Lower leg skin (tissue), 4 donors: ENCODE measurements at regions not wholly inside any gene's neighbourhood (a gene's known extent, or its start where the extent isn't known, plus 50 kb on each side); places are given as distances from the start of the nearest gene placed in this dataset.
"Not testable (repeated sequence)": the region's sequence is repeated elsewhere in the genome, so short reads cannot be mapped to it uniquely, and the experiment has no call there.

Source experiments
- DNase-seq, 2 donors: peaks; one replicate each; pipeline ENCODE4 v3.0.0-alpha.2; 2019; ENCODE audit warnings: low spot score in 2 of 2
- H3K4me3 ChIP-seq: fragments of 200-600 bp; sonication (generic); 2 replicates; pipeline ENCODE4 v1.5.1; 2017; ENCODE audit warnings: mild to moderate bottlenecking, low read depth; ENCODE audit not compliant: poor library complexity, severe bottlenecking
- CTCF ChIP-seq, 3 donors: fragments of 450-650 bp; IDR thresholded peaks; one replicate each; pipeline ENCODE4 v1.5.1; 2016; ENCODE audit warnings: antibody characterized with exemption in 3 of 3, mild to moderate bottlenecking in 3 of 3, moderate library complexity in 2 of 3
- POLR2A ChIP-seq, 2 donors: fragments of 450-650 bp; IDR thresholded peaks; one replicate each; pipeline ENCODE4 v1.6.1; 2016 to 2017; ENCODE audit warnings: antibody characterized with exemption in 2 of 2, mild to moderate bottlenecking in 1 of 2, moderate library complexity in 1 of 2
- WGBS, 2 donors: methylation state at CpG; one replicate each; pipeline ENCODE4 v1.1.5; 2018; 5-methylcytosine and 5-hydroxymethylcytosine counted together
- intact Hi-C: fragments of 100-400 bp; cut with DNase I; formaldehyde crosslinking; loops from one replicate; pipeline ENCODE4 v1.15.0; 2023; ENCODE audit warnings: low total_unique reads

DNA sequence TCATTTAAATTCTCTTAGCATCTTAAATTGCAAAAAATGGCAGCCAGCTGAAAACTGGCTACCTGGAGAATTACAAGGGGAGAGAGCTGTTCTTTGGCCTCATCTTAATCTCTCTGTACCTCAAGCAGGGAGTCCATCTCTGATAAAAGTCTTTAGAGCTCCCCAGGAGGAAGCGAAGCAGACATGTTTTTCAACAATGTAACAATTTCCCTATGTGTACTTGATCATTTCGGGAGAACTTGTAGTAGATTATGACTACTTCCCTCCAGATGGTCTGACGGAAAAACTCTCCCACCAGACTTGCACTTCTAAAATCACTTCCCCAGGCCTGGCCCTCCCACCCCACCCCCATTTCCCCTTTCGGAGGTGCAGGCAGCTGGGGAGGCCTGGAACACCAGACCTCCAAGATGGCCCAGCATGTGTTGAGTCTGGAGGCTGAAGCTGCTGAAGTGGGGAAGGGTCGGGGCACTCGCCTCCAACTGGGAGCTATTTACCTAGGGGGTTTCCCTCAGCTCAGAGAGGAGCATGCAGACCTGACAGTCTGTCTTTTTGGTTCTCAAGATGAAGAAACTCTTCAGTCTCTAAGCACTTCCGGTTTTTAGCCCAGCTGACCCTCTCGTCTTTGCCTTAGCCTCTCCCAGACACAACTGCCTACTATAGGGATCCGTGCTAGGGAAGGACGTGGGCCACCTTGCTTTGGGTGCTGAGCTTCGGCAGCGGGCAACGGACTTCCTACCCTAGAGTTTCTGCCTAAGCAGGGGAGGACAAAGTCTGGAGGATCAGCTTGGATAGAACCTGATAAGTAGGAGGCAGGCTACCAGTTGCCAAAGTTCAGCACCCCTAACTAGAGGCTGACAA lies 164.0 kb upstream of the TBL1XR1 start:
- 86% methylated on average over 13 of the region's 13 CpGs for WGBS, 2 donors
- no peak for DNase-seq
- intact Hi-C loops: no loop called here
- no peak overlapping the region for H3K4me3 ChIP-seq
- TF ChIP-seq POLR2A (IDR thresholded peaks at IDR 0.05) (no peak), CTCF (IDR thresholded peaks at IDR 0.05) (no peak)

GRCh38 chr3:177362626-177363025 lies 165.3 kb upstream of the TBL1XR1 start:
- H3K4me3 ChIP-seq: no peak overlapping the region
- intact Hi-C loops: no loop called here
- WGBS, 2 donors: 36 to 43% methylated on average over 2 of the region's 2 CpGs
- DNase-seq: no peak
- no peak for TF ChIP-seq CTCF (IDR thresholded peaks at IDR 0.05)

DNA sequence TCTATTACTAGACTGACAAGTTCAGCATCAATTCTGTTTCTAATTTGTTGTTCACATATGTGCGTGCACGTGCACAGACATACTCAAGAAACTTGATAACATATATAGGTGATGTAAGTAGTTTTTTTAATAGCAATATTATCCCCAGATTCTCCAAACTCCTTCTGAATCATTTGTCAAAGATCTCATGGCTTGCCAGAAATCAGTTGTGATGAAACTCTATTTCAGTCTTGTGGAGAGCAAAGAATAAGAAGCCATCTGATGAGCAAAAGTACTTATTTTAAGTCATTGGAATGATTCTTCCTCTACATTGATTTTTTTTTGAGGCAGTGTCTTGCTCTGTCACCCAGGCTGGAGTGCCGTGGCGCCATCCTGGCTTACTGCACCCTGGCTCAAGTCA lies 167.0 kb upstream of the TBL1XR1 start:
- 93 to 97% methylated on average over 4 of the region's 4 CpGs for WGBS, 2 donors
- intact Hi-C loops: no loop called here
- H3K4me3 ChIP-seq: no peak overlapping the region
- no peak for DNase-seq
- TF ChIP-seq POLR2A (IDR thresholded peaks at IDR 0.05) (no peak), CTCF (IDR thresholded peaks at IDR 0.05) (no peak)

- DNase-seq, H3K4me3 ChIP-seq, intact Hi-C loops: not testable (repeated sequence)
- 93 to 99% methylated on average over 3 of the region's 3 CpGs for WGBS, 2 donors
Observed at GRCh38 chr3:177365294-177365693, 168.0 kb upstream of the TBL1XR1 start.

DNA sequence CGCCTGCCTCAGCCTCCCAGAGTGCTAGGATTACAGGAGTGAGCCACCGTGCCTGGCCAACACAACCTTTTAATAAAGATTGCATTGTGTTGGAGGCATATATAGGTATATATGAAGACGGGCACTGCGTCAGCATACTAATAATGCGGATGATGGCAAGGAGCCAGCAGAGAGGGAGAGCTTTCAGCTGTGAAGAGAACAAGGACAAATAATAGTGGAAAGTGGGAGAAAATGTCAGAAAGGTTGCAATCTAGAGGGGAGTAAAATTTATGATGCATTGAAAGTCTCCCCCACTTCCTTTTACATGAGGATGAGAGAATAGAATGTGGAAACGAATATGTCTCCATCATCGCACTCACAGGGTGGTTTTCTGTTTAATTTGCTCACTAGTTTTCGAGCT lies 170.5 kb upstream of the TBL1XR1 start:
- WGBS, 2 donors: 81 to 86% methylated on average over 8 of the region's 8 CpGs
- H3K4me3 ChIP-seq: no peak overlapping the region
- TF ChIP-seq CTCF (IDR thresholded peaks at IDR 0.05) (no peak), POLR2A (IDR thresholded peaks at IDR 0.05) (no peak)
- no peak for DNase-seq
- intact Hi-C loops: no loop called here

GRCh38 chr3:177370246-177370822 lies 173.1 kb upstream of the TBL1XR1 start:
- intact Hi-C loops: no loop called here
- no peak overlapping the region for H3K4me3 ChIP-seq
- WGBS, 2 donors: 62 to 73% methylated on average over 3 of the region's 3 CpGs
- TF ChIP-seq POLR2A (IDR thresholded peaks at IDR 0.05): no peak
- no peak for DNase-seq

DNA sequence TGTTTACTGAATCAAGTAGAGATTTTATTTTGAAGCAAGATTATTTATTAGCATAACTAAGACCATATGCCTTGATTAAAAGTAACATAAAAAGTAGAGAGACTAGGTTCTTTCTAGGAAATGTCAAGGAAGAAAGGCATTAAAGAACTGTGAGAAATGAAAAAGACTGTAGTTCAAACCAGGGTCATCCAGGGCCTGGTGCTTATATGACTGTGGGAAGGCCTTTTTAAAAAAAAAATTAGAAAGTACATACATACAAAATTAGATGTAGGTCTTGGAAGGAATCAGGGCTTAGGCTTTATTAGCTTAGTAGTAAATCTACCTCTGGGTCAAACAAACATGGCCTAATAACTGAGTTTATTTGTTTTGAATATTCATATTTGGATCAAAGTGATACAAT lies 173.9 kb upstream of the TBL1XR1 start:
- H3K4me3 ChIP-seq: no peak overlapping the region
- DNase-seq: no peak
- intact Hi-C loops: no loop called here
- no peak for TF ChIP-seq CTCF (IDR thresholded peaks at IDR 0.05)
- TF ChIP-seq POLR2A (IDR thresholded peaks at IDR 0.05): no peak
